ENCODE measurements at regions not wholly inside any gene's neighbourhood (a gene's known extent, or its start where the extent isn't known, plus 50 kb on each side); places are given as distances from the start of the nearest gene placed in this dataset.

- no peak for DNase-seq
Observed at GRCh38 chr14:34208532-34208931, 253.5 kb downstream of the SPTSSA start.

GRCh38 chr14:34205799-34206198, 254.9 kb upstream of the EGLN3 start:
- no peak for DNase-seq

GRCh38 chr14:34204774-34205173, 253.9 kb upstream of the EGLN3 start:
- DNase-seq, result no peak

GRCh38 chr14:34203251-34203722, 252.4 kb upstream of the EGLN3 start:
- DNase-seq, result peak; percentile 27

GRCh38 chr14:34201909-34202637, 251.2 kb upstream of the EGLN3 start:
- no peak for DNase-seq

- DNase-seq, result peak; percentile 9
Observed at GRCh38 chr14:34199585-34199984, 248.7 kb upstream of the EGLN3 start.

- no peak for DNase-seq
Observed at GRCh38 chr14:34198096-34198495, 247.2 kb upstream of the EGLN3 start.

GRCh38 chr14:34195964-34196363, 245.1 kb upstream of the EGLN3 start:
- no peak for DNase-seq

GRCh38 chr14:34190717-34191116, 239.8 kb upstream of the EGLN3 start:
- no peak for DNase-seq

- DNase-seq, result no peak
Observed at GRCh38 chr14:34189866-34190265, 239.0 kb upstream of the EGLN3 start.

- no peak for DNase-seq
Observed at GRCh38 chr14:34187519-34188044, 236.7 kb upstream of the EGLN3 start.

- no peak for DNase-seq
Observed at GRCh38 chr14:34187061-34187460, 236.2 kb upstream of the EGLN3 start.

- DNase-seq, result no peak
Observed at GRCh38 chr14:34184126-34184525, 233.3 kb upstream of the EGLN3 start.

GRCh38 chr14:34183478-34183877, 232.6 kb upstream of the EGLN3 start:
- DNase-seq, result no peak

- no peak for DNase-seq
Observed at GRCh38 chr14:34181338-34181737, 230.5 kb upstream of the EGLN3 start.

GRCh38 chr14:34180869-34181268, 230.0 kb upstream of the EGLN3 start:
- no peak for DNase-seq

- DNase-seq, result peak; percentile 14
Observed at GRCh38 chr14:34180434-34180833, 229.6 kb upstream of the EGLN3 start.

GRCh38 chr14:34179727-34180126, 228.9 kb upstream of the EGLN3 start:
- no peak for DNase-seq

GRCh38 chr14:34177466-34177865, 226.6 kb upstream of the EGLN3 start:
- DNase-seq, result no peak

GRCh38 chr14:34175574-34175973, 224.7 kb upstream of the EGLN3 start:
- no peak for DNase-seq

- no peak for DNase-seq
Observed at GRCh38 chr14:34174973-34175372, 224.1 kb upstream of the EGLN3 start.

- no peak for DNase-seq
Observed at GRCh38 chr14:34173916-34174315, 223.0 kb upstream of the EGLN3 start.

- no peak for DNase-seq
Observed at GRCh38 chr14:34172550-34173368, 221.9 kb upstream of the EGLN3 start.

GRCh38 chr14:34172173-34172451, 221.2 kb upstream of the EGLN3 start:
- no peak for DNase-seq

Measured in hematopoietic multipotent progenitor cell treated with erythropoietin and hydrocortisone succinate and interleukin-3 and kit ligand, for 4 days (in vitro differentiated cells).